ENCODE measurements at regions not wholly inside any gene's neighbourhood (a gene's known extent, or its start where the extent isn't known, plus 50 kb on each side); places are given as distances from the start of the nearest gene placed in this dataset.

GRCh38 chr3:18295171-18295920, 129.8 kb downstream of the SATB1 start:
- peak; percentile 88 for DNase-seq
- in situ Hi-C loops (cut with HindIII; ENCODE audit: low pct_ligation_motif_present, low pct_unique_long_range_greater_than_20kb, low sequenced_read_pairs): no loop called here

DNA sequence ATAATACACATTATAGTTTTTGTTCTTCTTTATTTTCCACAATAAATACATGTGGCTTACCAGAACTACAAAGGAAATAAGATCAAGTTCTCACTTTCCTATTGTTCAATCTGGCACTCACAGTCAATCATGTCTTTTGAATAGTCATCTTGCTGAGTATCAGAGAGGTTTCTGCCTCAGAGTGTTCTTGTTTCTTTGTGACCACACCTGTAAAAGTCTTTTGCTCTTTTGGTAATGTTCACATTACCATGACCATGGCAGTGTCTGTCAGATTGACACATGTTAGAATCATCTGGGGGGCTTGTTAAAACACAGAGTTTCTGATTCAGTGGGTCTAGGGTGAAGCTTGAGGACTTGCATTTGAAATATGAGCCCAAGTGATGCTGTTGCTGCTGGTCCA, 135.0 kb downstream of the SATB1 start:
- no peak for DNase-seq
- in situ Hi-C loops (cut with HindIII; ENCODE audit: low pct_ligation_motif_present, low pct_unique_long_range_greater_than_20kb, low sequenced_read_pairs): no loop called here

DNA sequence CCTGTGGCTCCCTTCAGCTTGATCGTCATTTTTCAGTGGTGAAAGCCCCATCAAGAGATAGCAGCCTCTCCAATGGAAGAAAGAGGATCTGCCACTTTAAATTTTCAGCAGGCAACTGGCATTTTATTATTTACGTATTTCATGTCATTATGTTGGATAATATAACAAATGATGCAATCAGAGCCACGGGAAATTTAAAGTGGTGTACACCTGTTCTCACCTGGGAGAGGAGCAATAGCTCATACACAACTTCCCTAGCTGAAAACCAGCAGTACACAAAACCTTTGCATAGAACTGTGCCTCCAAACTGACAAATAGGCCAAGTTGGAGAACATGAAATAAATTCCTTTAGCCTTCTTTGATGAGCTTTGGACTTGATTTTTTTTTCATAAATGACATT, 136.9 kb downstream of the SATB1 start:
- DNase-seq: no peak
- in situ Hi-C loops (cut with HindIII; ENCODE audit: low pct_ligation_motif_present, low pct_unique_long_range_greater_than_20kb, low sequenced_read_pairs): no loop called here

- in situ Hi-C loops (cut with HindIII; ENCODE audit: low pct_ligation_motif_present, low pct_unique_long_range_greater_than_20kb, low sequenced_read_pairs): no loop called here
- DNase-seq: no peak
These were observed 140.4 kb downstream of the SATB1 start for GRCh38 chr3:18284716-18285115.

GRCh38 chr3:18283680-18284079, 141.5 kb downstream of the SATB1 start:
- no peak for DNase-seq
- in situ Hi-C loops (cut with HindIII; ENCODE audit: low pct_ligation_motif_present, low pct_unique_long_range_greater_than_20kb, low sequenced_read_pairs): no loop called here

- DNase-seq: no peak
These were observed 142.6 kb downstream of the SATB1 start for GRCh38 chr3:18282507-18282906.

DNA sequence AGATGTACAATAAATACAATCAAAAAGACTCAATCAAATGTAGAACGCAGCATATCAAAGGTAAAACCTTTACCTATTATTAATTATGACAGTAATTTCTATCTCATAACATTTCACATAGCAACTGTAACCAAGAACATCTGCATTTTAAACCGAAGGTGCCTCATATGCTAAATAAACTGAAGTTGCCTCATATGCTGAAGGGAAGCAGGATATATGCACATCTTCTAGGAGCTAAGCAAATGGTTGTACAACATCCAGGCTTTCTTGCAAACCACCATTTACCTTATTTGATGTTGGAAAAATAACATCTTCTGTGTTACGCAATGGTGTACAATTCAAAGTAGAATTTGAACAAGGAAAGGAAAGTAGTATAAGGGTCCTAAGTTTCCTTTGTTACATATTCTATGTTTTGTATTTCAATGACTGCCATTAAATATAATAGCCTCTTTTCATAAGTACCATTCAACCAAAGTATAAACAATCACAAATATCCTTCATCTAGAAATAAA, 145.9 kb downstream of the SATB1 start:
- DNase-seq: no peak
- in situ Hi-C loops (cut with HindIII; ENCODE audit: low pct_ligation_motif_present, low pct_unique_long_range_greater_than_20kb, low sequenced_read_pairs): no loop called here

More at GRCh38 chr3:18282507-18282906, 142.6 kb downstream of the SATB1 start:
- in situ Hi-C loops (cut with HindIII; ENCODE audit: low pct_ligation_motif_present, low pct_unique_long_range_greater_than_20kb, low sequenced_read_pairs): no loop called here

DNA sequence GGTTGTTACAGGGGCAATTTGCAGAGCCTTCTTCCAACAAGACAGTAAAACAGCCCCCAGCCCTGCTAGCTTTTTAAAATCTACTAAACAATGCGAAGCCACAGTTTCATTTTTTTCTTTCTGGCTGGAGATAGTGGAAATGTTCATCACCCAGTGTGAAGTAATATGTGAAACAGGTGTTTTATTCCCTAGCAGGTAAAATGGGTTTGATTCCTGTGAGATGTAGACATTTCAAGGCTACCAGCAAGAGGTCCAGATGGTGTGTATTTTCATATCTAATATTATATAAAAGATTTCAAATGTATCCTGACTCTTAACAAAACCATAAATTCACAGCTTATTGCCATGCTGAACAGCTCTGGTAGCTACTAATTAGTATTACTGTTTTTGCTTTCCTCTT, 160.3 kb downstream of the SATB1 start:
- DNase-seq: no peak
- in situ Hi-C loops (cut with HindIII; ENCODE audit: low pct_ligation_motif_present, low pct_unique_long_range_greater_than_20kb, low sequenced_read_pairs): no loop called here

DNA sequence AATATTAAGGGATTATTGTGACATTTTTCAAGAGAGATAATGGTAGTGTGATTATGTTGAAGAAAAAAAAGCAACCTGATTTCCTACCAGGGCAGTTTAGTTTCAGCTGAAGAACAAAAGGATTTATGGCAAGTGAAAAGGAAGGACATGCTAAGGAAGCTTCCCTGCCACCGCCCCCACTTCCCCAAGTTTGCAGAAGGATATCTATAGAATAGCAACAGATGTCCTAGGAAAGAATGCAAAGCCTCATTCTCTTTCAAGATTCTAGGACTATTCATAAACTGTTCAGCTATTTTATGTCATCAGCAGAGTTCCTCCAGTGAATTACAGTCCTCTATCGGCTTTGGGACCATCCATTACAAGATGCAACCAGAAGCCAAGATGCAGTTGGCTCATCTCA, 160.8 kb downstream of the SATB1 start:
- in situ Hi-C loops (cut with HindIII; ENCODE audit: low pct_ligation_motif_present, low pct_unique_long_range_greater_than_20kb, low sequenced_read_pairs): no loop called here
- DNase-seq: no peak

DNA sequence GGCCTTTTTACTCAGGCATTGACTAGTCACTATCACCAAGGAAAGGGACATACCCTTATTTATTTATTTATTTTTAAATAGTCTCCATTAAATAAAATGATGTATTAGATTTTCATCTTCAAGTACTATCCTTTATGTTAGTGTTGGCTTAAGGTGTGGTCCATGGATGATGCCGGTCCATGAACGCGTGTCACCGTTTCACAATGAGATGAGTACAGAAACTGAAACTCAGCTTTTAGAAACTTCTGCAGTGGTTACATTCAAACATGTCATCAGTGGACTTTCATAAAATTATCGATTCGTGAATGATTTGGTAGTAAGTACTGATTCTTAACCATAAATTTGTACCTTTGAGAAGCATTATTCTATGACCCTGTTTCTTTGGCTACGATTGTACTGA, 166.6 kb downstream of the SATB1 start:
- no peak for DNase-seq
- in situ Hi-C loops (cut with HindIII; ENCODE audit: low pct_ligation_motif_present, low pct_unique_long_range_greater_than_20kb, low sequenced_read_pairs): no loop called here

GRCh38 chr3:18252578-18252977, 172.6 kb downstream of the SATB1 start:
- DNase-seq: no peak
- in situ Hi-C loops (cut with HindIII; ENCODE audit: low pct_ligation_motif_present, low pct_unique_long_range_greater_than_20kb, low sequenced_read_pairs): no loop called here

GRCh38 chr3:18250991-18251390, 174.1 kb downstream of the SATB1 start:
- DNase-seq: no peak
- in situ Hi-C loops (cut with HindIII; ENCODE audit: low pct_ligation_motif_present, low pct_unique_long_range_greater_than_20kb, low sequenced_read_pairs): no loop called here

DNA sequence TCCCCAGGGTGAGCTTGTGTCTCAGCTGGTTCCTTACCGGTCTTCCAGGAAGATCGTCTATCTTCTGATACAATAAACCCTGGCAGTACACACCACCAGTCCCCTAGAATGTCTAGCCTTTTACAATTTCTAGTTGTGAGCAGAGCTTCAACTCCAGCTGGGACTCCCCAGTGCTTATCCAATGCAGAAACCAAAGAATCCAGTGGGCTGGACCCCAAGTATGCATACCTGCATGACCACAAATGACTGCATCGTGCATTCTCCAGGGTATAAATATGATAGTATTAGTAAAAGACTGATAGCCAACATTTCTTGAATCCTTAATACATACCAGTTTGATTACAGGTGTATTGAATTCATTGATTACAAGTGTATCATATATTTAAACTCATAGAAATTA, 176.0 kb downstream of the SATB1 start:
- in situ Hi-C loops (cut with HindIII; ENCODE audit: low pct_ligation_motif_present, low pct_unique_long_range_greater_than_20kb, low sequenced_read_pairs): no loop called here
- no peak for DNase-seq

- in situ Hi-C loops (cut with HindIII; ENCODE audit: low pct_ligation_motif_present, low pct_unique_long_range_greater_than_20kb, low sequenced_read_pairs): no loop called here
- DNase-seq: no peak
These were observed 177.3 kb downstream of the SATB1 start for GRCh38 chr3:18247776-18248310.

- in situ Hi-C loops (cut with HindIII; ENCODE audit: low pct_ligation_motif_present, low pct_unique_long_range_greater_than_20kb, low sequenced_read_pairs): no loop called here
- DNase-seq: no peak
These were observed 177.9 kb downstream of the SATB1 start for GRCh38 chr3:18247139-18247695.

DNA sequence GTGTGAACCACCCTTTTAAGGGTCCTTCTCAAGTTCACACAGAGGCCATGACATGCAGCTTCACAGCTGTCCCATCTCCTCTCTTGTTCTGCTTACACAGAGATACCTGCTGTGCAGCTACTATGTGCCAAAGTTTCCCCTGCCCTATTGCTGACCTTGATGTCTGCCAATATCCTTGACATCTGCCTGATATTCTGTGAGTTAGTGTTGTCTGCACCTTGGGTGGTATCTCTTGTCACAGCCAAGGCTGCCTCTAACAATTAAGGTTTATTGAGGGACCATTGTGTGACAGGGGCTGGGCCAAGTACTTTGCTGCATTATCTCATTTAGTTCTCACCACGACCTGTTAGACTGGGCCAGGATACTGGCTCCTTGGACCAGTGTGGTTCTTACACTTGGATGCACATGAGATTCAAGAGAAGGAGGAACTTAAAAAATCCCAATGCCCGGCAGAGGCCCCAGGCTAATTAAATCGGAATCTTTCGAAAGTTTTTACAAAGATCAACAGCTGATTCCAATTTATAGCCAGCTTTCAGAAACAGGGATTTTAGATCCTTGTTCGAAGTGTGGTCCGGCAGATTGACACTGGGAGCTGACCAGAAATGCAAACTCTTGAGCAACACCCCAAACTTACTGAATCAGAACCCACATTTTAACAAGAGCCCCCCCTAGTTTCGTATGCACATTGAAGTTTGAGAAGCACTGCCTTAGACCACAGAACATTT, 178.6 kb downstream of the SATB1 start:
- in situ Hi-C loops (cut with HindIII; ENCODE audit: low pct_ligation_motif_present, low pct_unique_long_range_greater_than_20kb, low sequenced_read_pairs): no loop called here
- DNase-seq: no peak

DNA sequence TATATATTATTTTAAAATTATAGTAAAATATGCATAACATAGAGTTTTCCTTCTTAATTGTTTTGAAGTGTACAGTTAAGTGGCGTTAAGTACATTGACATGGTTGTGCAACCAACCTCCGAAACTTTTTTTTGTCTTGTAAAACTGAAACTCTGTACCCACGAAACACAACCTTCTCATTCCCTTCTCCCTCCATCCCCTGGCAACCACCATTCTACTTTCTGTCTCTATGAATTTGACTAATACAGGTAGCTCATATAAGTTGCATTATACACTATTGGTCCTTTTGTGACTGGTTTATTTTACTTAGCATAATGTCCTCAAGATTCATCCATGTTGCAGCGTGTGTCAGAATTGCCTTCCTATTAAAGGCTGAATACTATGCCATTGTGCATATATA, 179.4 kb downstream of the SATB1 start:
- in situ Hi-C loops (cut with HindIII; ENCODE audit: low pct_ligation_motif_present, low pct_unique_long_range_greater_than_20kb, low sequenced_read_pairs): no loop called here
- no peak for DNase-seq

DNA sequence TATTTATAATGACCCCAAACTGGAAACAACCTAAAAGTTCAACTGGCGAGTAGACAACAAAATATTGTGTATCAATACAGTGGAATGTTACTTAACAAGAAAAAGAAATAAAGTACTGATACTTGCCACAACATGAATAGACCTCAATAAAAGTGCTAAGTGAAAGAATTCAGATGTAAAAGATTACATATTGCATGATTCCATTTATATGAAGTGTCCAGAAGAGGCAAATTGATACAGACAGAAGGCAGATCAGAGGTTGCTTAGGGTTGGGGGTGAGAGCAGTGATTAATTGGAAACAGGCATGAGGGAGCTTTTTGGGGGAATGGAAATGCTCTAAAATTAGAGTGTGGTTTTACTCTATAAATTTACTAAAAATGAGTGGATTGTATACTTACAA, 183.3 kb downstream of the SATB1 start:
- DNase-seq: no peak
- in situ Hi-C loops (cut with HindIII; ENCODE audit: low pct_ligation_motif_present, low pct_unique_long_range_greater_than_20kb, low sequenced_read_pairs): no loop called here

DNA sequence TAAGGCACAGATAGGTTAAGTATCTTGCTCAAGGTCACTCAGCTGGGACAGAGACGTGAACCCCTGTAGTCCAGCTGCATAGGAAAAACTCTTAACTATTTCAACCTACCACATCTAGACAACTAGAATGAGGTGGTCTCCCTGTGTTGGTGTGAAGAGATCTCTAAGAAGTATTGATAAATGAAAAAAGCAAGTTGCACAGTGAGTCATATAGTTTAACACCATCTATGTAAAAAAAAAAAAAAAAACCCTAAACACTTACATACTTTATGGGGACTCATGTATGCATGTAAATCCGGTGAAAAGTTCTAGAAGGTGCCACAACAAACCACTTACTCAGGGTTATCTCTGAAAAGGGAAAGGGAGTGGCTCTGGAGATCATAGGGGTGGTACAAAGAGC, 185.5 kb downstream of the SATB1 start:
- in situ Hi-C loops (cut with HindIII; ENCODE audit: low pct_ligation_motif_present, low pct_unique_long_range_greater_than_20kb, low sequenced_read_pairs): no loop called here
- DNase-seq: no peak

Data from ACHN (cell line).